ENCODE measurements at regions not wholly inside any gene's neighbourhood (a gene's known extent, or its start where the extent isn't known, plus 50 kb on each side); places are given as distances from the start of the nearest gene placed in this dataset.

DNA sequence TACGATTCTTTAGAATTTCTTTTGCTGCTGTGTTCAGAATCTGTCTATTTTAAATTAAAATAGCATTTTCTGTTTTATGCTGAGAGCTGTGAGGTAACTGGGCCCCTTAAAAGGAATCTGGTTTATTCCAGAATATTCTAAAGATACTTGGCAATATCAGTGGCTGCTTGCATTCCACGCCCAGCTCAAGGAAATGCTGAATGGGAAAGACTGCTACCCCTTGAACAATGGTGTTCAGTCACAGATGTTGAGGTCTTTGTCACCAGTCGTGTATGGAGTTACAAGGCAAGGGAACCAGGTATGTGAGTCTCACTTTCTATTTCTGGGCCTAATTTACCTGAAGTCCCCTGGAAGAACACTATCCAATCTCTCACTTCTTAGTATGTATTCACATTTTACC is 377.9 kb upstream of the CDH7 start:
- no peaks in the 10 kb centered on the region for H3K27me3 ChIP-seq (ENCODE audit: control insufficient read depth, insufficient read depth, low read length)
- no peak for TF ChIP-seq CTCF (IDR thresholded peaks at IDR 0.05; ENCODE audit: insufficient read depth, low read length, severe bottlenecking)
- H3K36me3 ChIP-seq (ENCODE audit: control insufficient read depth, insufficient read depth, low read length): no peaks in the 10 kb centered on the region
- FAIRE-seq (no peak), DNase-seq (ENCODE audit: low read depth) (no peak)
- H3K4me3 ChIP-seq (ENCODE audit: low read depth, low read length): no peak overlapping the region

- Histone ChIP-seq H3K4me3 (ENCODE audit: low read depth, low read length) (no peak overlapping the region), H3K27me3 (ENCODE audit: control insufficient read depth, insufficient read depth, low read length) (no peaks in the 10 kb centered on the region), H3K36me3 (ENCODE audit: control insufficient read depth, insufficient read depth, low read length) (no peaks in the 10 kb centered on the region)
- DNase-seq (ENCODE audit: low read depth) (no peak), FAIRE-seq (no peak)
- no peak for TF ChIP-seq CTCF (IDR thresholded peaks at IDR 0.05; ENCODE audit: insufficient read depth, low read length, severe bottlenecking)
Measured at GRCh38 chr18:65365245-65365980, 385.4 kb upstream of the CDH7 start.

DNA sequence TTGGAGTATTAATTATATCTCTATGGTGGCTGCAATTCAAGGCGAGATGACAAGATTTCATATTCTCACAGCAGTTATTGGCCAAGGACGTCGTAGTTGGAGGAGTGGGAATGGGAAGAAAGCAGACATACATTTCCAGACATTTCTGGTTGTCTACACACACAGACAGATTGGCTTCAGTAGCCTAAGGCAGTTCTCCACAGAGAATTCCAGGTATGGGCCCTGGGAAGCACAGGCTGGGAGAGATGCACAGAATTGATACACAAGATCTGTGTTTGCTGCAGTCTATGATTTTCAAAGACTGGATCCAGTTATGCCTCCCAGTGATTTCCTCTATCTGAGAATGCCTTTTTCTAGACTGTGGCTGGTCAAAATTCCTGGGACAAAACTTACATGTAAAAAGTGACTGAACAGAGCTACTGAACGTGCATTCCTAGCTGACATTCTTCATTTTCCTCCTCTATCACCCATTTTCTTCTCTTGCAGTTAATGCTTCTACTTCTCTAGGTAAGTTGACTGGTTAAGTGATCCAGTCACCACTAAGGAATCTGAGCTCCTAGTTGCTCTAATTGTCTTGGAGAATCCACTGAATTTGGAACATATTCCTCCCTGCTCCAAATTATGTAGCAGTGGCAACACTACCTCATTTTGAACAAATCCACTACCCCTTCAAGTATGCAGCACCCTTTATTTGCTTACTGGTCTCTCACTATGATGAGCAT is 386.7 kb upstream of the CDH7 start:
- FAIRE-seq: no peak
- no peak for DNase-seq (ENCODE audit: low read depth)
- TF ChIP-seq CTCF (IDR thresholded peaks at IDR 0.05; ENCODE audit: insufficient read depth, low read length, severe bottlenecking): no peak

GRCh38 chr18:65363011-65363410 is 387.8 kb upstream of the CDH7 start:
- no peaks in the 10 kb centered on the region for H3K27me3 ChIP-seq (ENCODE audit: control insufficient read depth, insufficient read depth, low read length)
- H3K4me3 ChIP-seq (ENCODE audit: low read depth, low read length): no peak overlapping the region
- FAIRE-seq: no peak
- no peak for DNase-seq (ENCODE audit: low read depth)
- TF ChIP-seq CTCF (IDR thresholded peaks at IDR 0.05; ENCODE audit: insufficient read depth, low read length, severe bottlenecking): no peak
- no peaks in the 10 kb centered on the region for H3K36me3 ChIP-seq (ENCODE audit: control insufficient read depth, insufficient read depth, low read length)

More for the DNA sequence above, 386.7 kb upstream of the CDH7 start:
- Histone ChIP-seq H3K36me3 (ENCODE audit: control insufficient read depth, insufficient read depth, low read length) (no peaks in the 10 kb centered on the region), H3K27me3 (ENCODE audit: control insufficient read depth, insufficient read depth, low read length) (no peaks in the 10 kb centered on the region), H3K4me3 (ENCODE audit: low read depth, low read length) (no peak overlapping the region)

DNA sequence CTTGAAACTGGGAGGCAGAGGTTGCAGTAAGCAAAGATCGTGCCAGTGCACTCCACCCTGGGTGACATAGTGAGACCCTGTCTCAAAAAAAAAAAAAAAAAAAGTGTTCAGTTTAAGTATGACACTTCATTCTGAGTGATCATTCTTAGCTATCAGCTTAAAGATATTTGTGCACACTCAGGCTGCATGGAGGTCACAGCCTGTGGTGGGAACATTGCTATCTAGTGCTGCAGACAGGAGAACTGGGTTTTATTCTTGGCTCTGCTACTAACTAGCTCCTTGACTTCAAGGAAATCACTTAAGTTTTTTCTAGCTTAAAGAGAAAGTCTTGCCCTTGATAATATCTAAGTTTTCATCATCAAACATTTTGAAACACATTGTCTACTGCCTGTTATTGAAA is 391.3 kb upstream of the CDH7 start:
- no peaks in the 10 kb centered on the region for H3K36me3 ChIP-seq (ENCODE audit: control insufficient read depth, insufficient read depth, low read length)
- TF ChIP-seq CTCF (IDR thresholded peaks at IDR 0.05; ENCODE audit: insufficient read depth, low read length, severe bottlenecking): no peak
- H3K4me3 ChIP-seq (ENCODE audit: low read depth, low read length): no peak overlapping the region
- no peak for DNase-seq (ENCODE audit: low read depth)
- no peaks in the 10 kb centered on the region for H3K27me3 ChIP-seq (ENCODE audit: control insufficient read depth, insufficient read depth, low read length)
- FAIRE-seq: no peak

Measured in bronchial epithelial cell (primary cell).